ENCODE measurements at regions not wholly inside any gene's neighbourhood (a gene's known extent, or its start where the extent isn't known, plus 50 kb on each side); places are given as distances from the start of the nearest gene placed in this dataset.

DNA sequence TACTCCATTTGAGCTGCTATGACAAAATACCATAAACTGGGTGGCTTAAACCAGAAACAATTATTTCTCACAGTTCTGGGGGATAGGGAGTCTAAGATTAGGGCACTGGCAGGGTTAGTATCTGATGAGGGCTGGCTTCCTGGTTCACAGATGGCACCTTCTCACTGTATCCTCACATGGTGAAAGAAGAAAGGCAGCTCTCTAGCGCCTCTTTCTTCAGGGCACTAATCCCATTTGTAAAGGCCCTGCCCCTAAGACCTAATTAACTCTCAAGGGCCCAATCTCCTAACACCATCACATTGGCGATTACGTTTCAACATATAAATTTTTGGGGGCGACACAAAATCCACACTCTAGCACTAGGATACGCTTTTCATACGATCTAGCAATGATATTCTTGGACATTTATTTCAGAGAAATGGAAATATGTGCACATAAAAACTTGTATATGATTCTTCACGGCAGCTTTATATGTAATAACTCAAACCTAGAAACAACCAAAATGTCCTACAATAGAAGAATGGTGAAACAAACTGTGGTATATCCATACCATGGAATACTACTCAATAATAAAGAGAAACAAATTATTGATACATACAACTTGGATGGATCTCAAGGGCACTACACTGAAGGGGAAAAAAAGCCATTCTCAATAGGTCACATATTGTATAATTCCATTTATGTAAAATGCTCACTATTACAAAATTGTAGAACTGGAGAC lies 111.0 kb downstream of the BCL2L11 start:
- TF ChIP-seq FOS (IDR thresholded peaks at IDR 0.05; ENCODE audit: borderline replicate concordance, insufficient read depth, low read length) (no peak), GATA2 (IDR thresholded peaks at IDR 0.05; ENCODE audit: insufficient read depth, insufficient read length, low read depth, low read length) (no peak), CTCF (IDR thresholded peaks at IDR 0.05; ENCODE audit: extremely low read depth in 1 of 2, insufficient read depth in 1 of 2, low read depth in 1 of 2, low read length in 2 of 2) (no peak), POLR2A (IDR thresholded peaks at IDR 0.05; ENCODE audit: low read depth, low read length) (no peak), MAX (IDR thresholded peaks at IDR 0.05; ENCODE audit: insufficient read depth, insufficient read length) (no peak), MYC (IDR thresholded peaks at IDR 0.05; ENCODE audit: low read depth, low read length) (no peak), JUN (IDR thresholded peaks at IDR 0.05; ENCODE audit: borderline replicate concordance, insufficient read depth, insufficient read length, low read depth) (no peak), POLR2AphosphoS5 (IDR thresholded peaks at IDR 0.05; ENCODE audit: insufficient read depth, low read depth, low read length) (no peak), EZH2 (IDR thresholded peaks at IDR 0.05; ENCODE audit: borderline replicate concordance, low read depth, low read length, severe bottlenecking) (no peak)
- H3K4me1 ChIP-seq (ENCODE audit: control insufficient read depth, extremely low read depth, insufficient read depth, low read length): no peaks in the 10 kb centered on the region
- no peak overlapping the region for H3K27ac ChIP-seq (ENCODE audit: insufficient read depth, low read depth, low read length)
- no peak overlapping the region for H3K4me3 ChIP-seq (replicated peaks in 1 of 3; ENCODE audit: insufficient read depth in 1 of 3, low read depth in 1 of 3, low read length in 3 of 3)
- CTCF ChIA-PET: no interaction called here
- intact Hi-C loops (cut with micrococcal nuclease): no loop called here
- H3K79me2 ChIP-seq (ENCODE audit: control insufficient read depth, insufficient read depth, low read length): no peaks in the 10 kb centered on the region
- H4K20me1 ChIP-seq (replicated peaks; ENCODE audit: control insufficient read depth, extremely low read depth, insufficient read depth, low read length): no peaks in the 10 kb centered on the region
- no peak overlapping the region for H2AFZ ChIP-seq (ENCODE audit: low read depth, low read length)
- H3K9me3 ChIP-seq (replicated peaks; ENCODE audit: control insufficient read depth, insufficient read depth, low read length): no peaks in the 10 kb centered on the region
- DNase-seq (ENCODE audit: low read depth, low spot score): no peak
- no peaks in the 10 kb centered on the region for H3K27me3 ChIP-seq (ENCODE audit: control insufficient read depth in 2 of 2, insufficient read depth in 2 of 2, low read length in 2 of 2)
- FAIRE-seq: no peak
- no peak overlapping the region for H3K4me2 ChIP-seq (ENCODE audit: insufficient read depth, low read length)
- no TSS peak for BruUV-seq (replicated peaks)
- no peaks in the 10 kb centered on the region for H3K36me3 ChIP-seq (ENCODE audit: control insufficient read depth in 2 of 2, extremely low read depth in 1 of 2, insufficient read depth in 2 of 2, low read length in 2 of 2)
- no peak overlapping the region for H3K9ac ChIP-seq (replicated peaks; ENCODE audit: extremely low read depth, insufficient read depth, low read length)
- POLR2A ChIA-PET: no interaction called here
- dilution Hi-C loops (cut with MboI; ENCODE audit: extremely low pct_ligation_motif_present, low sequenced_read_pairs): no loop called here
- no peaks in the 10 kb centered on the region for H3K9me1 ChIP-seq (replicated peaks; ENCODE audit: control insufficient read depth, extremely low read depth, insufficient read depth, low read length)
